WTC11 (cell line): ENCODE measurements at regions not wholly inside any gene's neighbourhood (a gene's known extent, or its start where the extent isn't known, plus 50 kb on each side); places are given as distances from the start of the nearest gene placed in this dataset.

Experiments
- ATAC-seq: fragments of 200-7000 bp; cut with Tn5 transposase; 2 replicates; pipeline ENCODE4 v1.10.0; 2021; ENCODE audit warnings: mild to moderate bottlenecking, moderate library complexity
- CTCF ChIA-PET: fragments of 300-600 bp; sonication (Branson Sonifier 250); formaldehyde crosslinking; loops from one replicate; lab custom pipeline; 2021; ENCODE audit warnings: antibody characterized with exemption; lab: Charles Lee
- POLR2A ChIA-PET: fragments of 350-600 bp; sonication (Branson Sonifier 250); formaldehyde crosslinking; loops from one replicate; lab custom pipeline; 2021; ENCODE audit warnings: antibody characterized with exemption; lab: Charles Lee
- DNase-seq: peaks from one replicate; pipeline ENCODE4 v3.0.0; 2021; ENCODE audit warnings: low spot score
- H3K27ac Mint-ChIP-seq: 2 replicates; pipeline ENCODE4 v1.8.0; 2021; ENCODE audit warnings: mixed read lengths
- H3K27me3 Mint-ChIP-seq: 2 replicates; pipeline ENCODE4 v1.8.0; 2021; ENCODE audit warnings: low read depth, mild to moderate bottlenecking, moderate library complexity, mixed read lengths
- H3K36me3 Mint-ChIP-seq: 2 replicates; pipeline ENCODE4 v1.8.0; 2021; ENCODE audit warnings: mixed read lengths
- H3K4me1 Mint-ChIP-seq: 2 replicates; pipeline ENCODE4 v1.8.0; 2022; ENCODE audit warnings: mixed read lengths
- H3K4me3 Mint-ChIP-seq: 2 replicates; pipeline ENCODE4 v1.8.0; 2021; ENCODE audit warnings: mild to moderate bottlenecking, moderate library complexity, mixed read lengths
- H3K9me3 Mint-ChIP-seq: 2 replicates; pipeline ENCODE4 v1.8.0; 2021; ENCODE audit warnings: mixed read lengths
- ATF1 ChIP-seq: sonication (generic); formaldehyde crosslinking; IDR thresholded peaks from 2 replicates; pipeline ENCODE4 v1.8.1; 2023; ENCODE audit warnings: mild to moderate bottlenecking, moderate library complexity, missing genetic modification reagents
- ATF2 ChIP-seq: sonication (generic); formaldehyde crosslinking; IDR thresholded peaks from 2 replicates; pipeline ENCODE4 v1.8.1; 2022; ENCODE audit warnings: low read depth, missing genetic modification reagents, borderline replicate concordance
- E2F4 ChIP-seq: sonication (generic); formaldehyde crosslinking; IDR thresholded peaks from 2 replicates; pipeline ENCODE4 v1.8.1; 2022; ENCODE audit warnings: low read depth, mild to moderate bottlenecking, moderate library complexity, missing genetic modification reagents, borderline replicate concordance
- ESRRA ChIP-seq: sonication (generic); formaldehyde crosslinking; IDR thresholded peaks from 2 replicates; pipeline ENCODE4 v1.8.1; 2022; ENCODE audit warnings: mild to moderate bottlenecking, missing genetic modification reagents, borderline replicate concordance
- FOXP1 ChIP-seq: sonication (generic); formaldehyde crosslinking; IDR thresholded peaks from 2 replicates; pipeline ENCODE4 v1.8.0; 2022; ENCODE audit warnings: missing genetic modification reagents, mild to moderate bottlenecking, moderate library complexity, borderline replicate concordance
- OVOL2 ChIP-seq: fragments of 250-450 bp; sonication (Bioruptor Pico); IDR thresholded peaks from 2 replicates; pipeline ENCODE4 v1.9.0; 2021; ENCODE audit warnings: mild to moderate bottlenecking, borderline replicate concordance
- PRDM15 ChIP-seq: sonication (generic); formaldehyde crosslinking; IDR thresholded peaks from 2 replicates; pipeline ENCODE4 v1.8.0; 2022; ENCODE audit warnings: missing genetic modification reagents
- SMAD3 ChIP-seq: sonication (generic); formaldehyde crosslinking; IDR thresholded peaks from 2 replicates; pipeline ENCODE4 v1.8.0; 2022; ENCODE audit warnings: missing genetic modification reagents, mild to moderate bottlenecking, borderline replicate concordance
- SMAD4 ChIP-seq: sonication (generic); formaldehyde crosslinking; IDR thresholded peaks from 2 replicates; pipeline ENCODE4 v1.8.0; 2022; ENCODE audit warnings: mild to moderate bottlenecking, missing genetic modification reagents
- SOX15 ChIP-seq: fragments of 250-450 bp; sonication (Bioruptor Pico); IDR thresholded peaks from 2 replicates; pipeline ENCODE4 v1.9.0; 2021; ENCODE audit warnings: mild to moderate bottlenecking
- TCF7 ChIP-seq: sonication (generic); formaldehyde crosslinking; IDR thresholded peaks from 2 replicates; pipeline ENCODE4 v1.8.0; 2022; ENCODE audit warnings: mild to moderate bottlenecking, low read depth, missing genetic modification reagents, moderate library complexity
- TEAD4 ChIP-seq: sonication (generic); formaldehyde crosslinking; IDR thresholded peaks from 2 replicates; pipeline ENCODE4 v1.8.0; 2022; ENCODE audit warnings: mild to moderate bottlenecking, missing genetic modification reagents
- ZNF219 ChIP-seq: sonication (generic); formaldehyde crosslinking; IDR thresholded peaks from 2 replicates; pipeline ENCODE4 v1.8.0; 2023; ENCODE audit warnings: missing genetic modification reagents, mild to moderate bottlenecking, borderline replicate concordance
- ZNF263 ChIP-seq: sonication (generic); formaldehyde crosslinking; IDR thresholded peaks from 2 replicates; pipeline ENCODE4 v1.8.1; 2022; ENCODE audit warnings: low read depth, mild to moderate bottlenecking, moderate library complexity, missing genetic modification reagents
- ZNF281 ChIP-seq: sonication (generic); formaldehyde crosslinking; IDR thresholded peaks from 2 replicates; pipeline ENCODE4 v1.8.0; 2023; ENCODE audit warnings: mild to moderate bottlenecking, missing genetic modification reagents
- ZNF423 ChIP-seq: fragments of 250-450 bp; sonication (Bioruptor Pico); IDR thresholded peaks from 2 replicates; pipeline ENCODE4 v2.1.2; 2022; ENCODE audit warnings: mild to moderate bottlenecking, moderate library complexity
- ZNF512 ChIP-seq: sonication (generic); formaldehyde crosslinking; IDR thresholded peaks from 2 replicates; pipeline ENCODE4 v1.8.1; 2022; ENCODE audit warnings: missing genetic modification reagents, borderline replicate concordance
- ZNF671 ChIP-seq: fragments of 250-450 bp; sonication (Bioruptor Pico); IDR thresholded peaks from 2 replicates; pipeline ENCODE4 v1.8.0; 2021; ENCODE audit warnings: mild to moderate bottlenecking
- TF ChIP-seq, protein P1 (sequence below): sonication (generic); formaldehyde crosslinking; conservative IDR thresholded peaks from 2 replicates; pipeline ENCODE4 v1.8.1; 2022; ENCODE audit warnings: mild to moderate bottlenecking, missing genetic modification reagents
- TF ChIP-seq, protein P2 (sequence below): sonication (generic); formaldehyde crosslinking; IDR thresholded peaks from 2 replicates; pipeline ENCODE4 v1.8.1; 2023; ENCODE audit warnings: mild to moderate bottlenecking, missing genetic modification reagents, moderate library complexity
- TF ChIP-seq, protein P3 (sequence below): sonication (generic); formaldehyde crosslinking; IDR thresholded peaks from 2 replicates; pipeline ENCODE4 v1.8.0; 2023; ENCODE audit warnings: missing genetic modification reagents
- TF ChIP-seq, protein P4 (sequence below): sonication (generic); formaldehyde crosslinking; IDR thresholded peaks from 2 replicates; pipeline ENCODE4 v1.8.0; 2022; ENCODE audit warnings: mild to moderate bottlenecking, missing genetic modification reagents

DNA sequence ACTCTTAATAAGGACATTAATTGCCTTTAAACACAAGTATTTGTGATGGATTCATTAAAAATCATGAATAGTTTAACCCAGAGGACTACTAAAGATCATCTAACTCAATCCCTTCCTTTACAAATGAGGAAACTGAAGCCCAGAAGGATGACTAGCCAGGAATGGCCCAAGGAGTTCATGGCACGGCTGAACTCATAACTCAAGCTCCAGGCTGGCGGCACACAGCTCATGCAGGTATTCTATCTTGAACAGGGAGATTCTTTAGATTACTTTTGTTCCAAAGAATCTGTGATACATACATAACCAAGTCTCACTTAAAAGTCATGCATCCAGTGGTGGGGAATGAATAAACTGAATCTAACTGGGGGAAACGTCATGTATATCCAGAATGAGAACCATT lies 495.5 kb downstream of the ACTL7B start:
- H3K4me1 Mint-ChIP-seq: no peaks in the 10 kb centered on the region
- CTCF ChIA-PET: interaction anchor here (1.8 kb wide), 1 partner anchor 53 kb away, joined by 4 read pairs; no protein-coding TSS in a partner anchor
- ATAC-seq: no peak
- H3K27ac Mint-ChIP-seq: no peak overlapping the region
- TF ChIP-seq SMAD4 (no peak), E2F4 (CRISPR knock-in tag) (no peak), ZNF671 (CRISPR knock-in tag) (no peak), FOXP1 (CRISPR knock-in tag) (no peak), TCF7 (CRISPR knock-in tag) (no peak), OVOL2 (CRISPR knock-in tag) (no peak), ZNF281 (CRISPR knock-in tag) (no peak), TEAD4 (CRISPR knock-in tag) (no peak), SOX15 (CRISPR knock-in tag) (no peak), ZNF423 (no peak), ZNF263 (no peak), ZNF219 (CRISPR knock-in tag) (no peak), ZNF512 (CRISPR knock-in tag) (no peak), ESRRA (CRISPR knock-in tag) (no peak), ATF1 (CRISPR knock-in tag) (no peak)
- TF ChIP-seq, protein P1, sequence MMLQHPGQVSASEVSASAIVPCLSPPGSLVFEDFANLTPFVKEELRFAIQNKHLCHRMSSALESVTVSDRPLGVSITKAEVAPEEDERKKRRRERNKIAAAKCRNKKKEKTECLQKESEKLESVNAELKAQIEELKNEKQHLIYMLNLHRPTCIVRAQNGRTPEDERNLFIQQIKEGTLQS (CRISPR knock-in tag): no peak
- TF ChIP-seq, protein P2, sequence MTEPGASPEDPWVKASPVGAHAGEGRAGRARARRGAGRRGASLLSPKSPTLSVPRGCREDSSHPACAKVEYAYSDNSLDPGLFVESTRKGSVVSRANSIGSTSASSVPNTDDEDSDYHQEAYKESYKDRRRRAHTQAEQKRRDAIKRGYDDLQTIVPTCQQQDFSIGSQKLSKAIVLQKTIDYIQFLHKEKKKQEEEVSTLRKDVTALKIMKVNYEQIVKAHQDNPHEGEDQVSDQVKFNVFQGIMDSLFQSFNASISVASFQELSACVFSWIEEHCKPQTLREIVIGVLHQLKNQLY (CRISPR knock-in tag): no peak
- TF ChIP-seq, protein P3, sequence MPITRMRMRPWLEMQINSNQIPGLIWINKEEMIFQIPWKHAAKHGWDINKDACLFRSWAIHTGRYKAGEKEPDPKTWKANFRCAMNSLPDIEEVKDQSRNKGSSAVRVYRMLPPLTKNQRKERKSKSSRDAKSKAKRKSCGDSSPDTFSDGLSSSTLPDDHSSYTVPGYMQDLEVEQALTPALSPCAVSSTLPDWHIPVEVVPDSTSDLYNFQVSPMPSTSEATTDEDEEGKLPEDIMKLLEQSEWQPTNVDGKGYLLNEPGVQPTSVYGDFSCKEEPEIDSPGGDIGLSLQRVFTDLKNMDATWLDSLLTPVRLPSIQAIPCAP: no peak
- peaks cover 13% of the 10 kb centered on the region for H3K9me3 Mint-ChIP-seq
- no peaks in the 10 kb centered on the region for H3K27me3 Mint-ChIP-seq
- no peak for DNase-seq
- H3K36me3 Mint-ChIP-seq: no peaks in the 10 kb centered on the region
- POLR2A ChIA-PET: no interaction called here
- H3K4me3 Mint-ChIP-seq: no peak overlapping the region

DNA sequence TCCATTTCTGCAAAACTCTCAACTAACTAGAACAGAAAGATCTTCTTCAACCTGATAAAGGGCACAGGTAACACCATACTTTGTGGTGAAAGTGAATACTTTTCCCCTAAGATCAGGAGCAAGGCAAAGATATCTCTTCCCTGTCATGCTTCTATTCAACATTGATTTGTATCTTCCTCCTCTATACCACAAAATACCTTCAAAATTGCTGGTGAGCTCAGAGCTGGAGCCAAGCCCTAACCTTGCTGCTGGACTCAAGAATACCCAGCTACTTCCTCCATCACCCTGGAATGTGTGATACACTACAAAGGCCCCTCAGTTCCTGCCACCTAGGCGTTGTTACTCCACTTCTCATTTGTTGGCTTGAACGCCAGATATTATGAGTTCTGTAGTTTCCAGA lies 499.0 kb downstream of the ACTL7B start:
- Mint-ChIP-seq H3K4me3 (no peak overlapping the region), H3K36me3 (no peaks in the 10 kb centered on the region), H3K9me3 (peaks cover 7% of the 10 kb centered on the region), H3K27ac (no peak overlapping the region), H3K4me1 (no peaks in the 10 kb centered on the region), H3K27me3 (no peaks in the 10 kb centered on the region)
- ChIA-PET POLR2A (no interaction called here), CTCF (no interaction called here)
- no peak for ATAC-seq
- no peak for DNase-seq
- TF ChIP-seq PRDM15 (CRISPR knock-in tag) (no peak), TEAD4 (CRISPR knock-in tag) (no peak), SMAD3 (CRISPR knock-in tag) (no peak), ATF2 (CRISPR knock-in tag) (no peak)
- TF ChIP-seq, protein P4, sequence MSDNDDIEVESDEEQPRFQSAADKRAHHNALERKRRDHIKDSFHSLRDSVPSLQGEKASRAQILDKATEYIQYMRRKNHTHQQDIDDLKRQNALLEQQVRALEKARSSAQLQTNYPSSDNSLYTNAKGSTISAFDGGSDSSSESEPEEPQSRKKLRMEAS: no peak
